GM12878 (cell line): ENCODE measurements at regions not wholly inside any gene's neighbourhood (a gene's known extent, or its start where the extent isn't known, plus 50 kb on each side); places are given as distances from the start of the nearest gene placed in this dataset.

Experiments used
- CEBPB ChIP-seq, 2 experiments: fragments of 150-350 bp in 1 of 2; IDR thresholded peaks; 2 replicates each; pipeline ENCODE4 v1.6.1; 2012 to 2014; ENCODE audit warnings: low read depth in 2 of 2, low read length in 2 of 2, borderline replicate concordance in 1 of 2, inconsistent platforms in 1 of 2
- CREB1 ChIP-seq: IDR thresholded peaks from 2 replicates; pipeline ENCODE4 v1.6.1; 2012; ENCODE audit warnings: low read depth, mild to moderate bottlenecking, inconsistent platforms
- DPF2 ChIP-seq: fragments of 450-650 bp; IDR thresholded peaks from 2 replicates; pipeline ENCODE4 v1.6.1; 2017; ENCODE audit warnings: mild to moderate bottlenecking

GRCh38 chr2:23078784-23079434 is 306.1 kb upstream of the KLHL29 start:
- TF ChIP-seq DPF2, result no peak
- no peak for TF ChIP-seq CREB1
- TF ChIP-seq CEBPB (IDR thresholded peaks at IDR 0.05; ENCODE audit: borderline replicate concordance in 1 of 2, low read depth in 2 of 2, low read length in 2 of 2), result no peak
